Endothelial cell of umbilical vein (primary cell): ENCODE measurements at regions not wholly inside any gene's neighbourhood (a gene's known extent, or its start where the extent isn't known, plus 50 kb on each side); places are given as distances from the start of the nearest gene placed in this dataset.

Source experiments
- BruUV-seq: library from RNA; stranded (reverse); fragments of 400-500 nt; replicated peaks from 2 replicates; lab custom pipeline; 2021; lab: Mats Ljungman, UMichigan
- CTCF ChIA-PET: fragments of 300-600, 350-600 bp; sonication (Branson Sonifier 250); formaldehyde crosslinking; loops from one replicate; lab custom pipeline; 2021; ENCODE audit warnings: antibody characterized with exemption, inconsistent platforms; lab: Charles Lee
- POLR2A ChIA-PET: fragments of 300-600, 350-600 bp; sonication (Branson Sonifier 250); formaldehyde crosslinking; loops from one replicate; lab custom pipeline; 2021; ENCODE audit warnings: antibody characterized with exemption, inconsistent platforms; lab: Charles Lee
- DNase-seq: peaks from one replicate; pipeline ENCODE4 v3.0.0-alpha.2; 2011; ENCODE audit warnings: low read depth, low spot score
- FAIRE-seq: peaks from 2 replicates; lab custom pipeline; 2011; peaks lifted over from hg19 to GRCh38; lab: Jason Lieb, UNC
- H2AFZ ChIP-seq: 2 replicates; pipeline ENCODE4 v1.6.0; 2012; ENCODE audit warnings: low read depth, low read length, control low read depth, inconsistent platforms
- H3K27ac ChIP-seq: 2 replicates; pipeline ENCODE4 v1.5.1; 2011; ENCODE audit warnings: low read depth, mild to moderate bottlenecking, control low read depth, low read length, moderate library complexity; ENCODE audit not compliant: insufficient read depth
- H3K27me3 ChIP-seq, 2 experiments: 2 replicates each; pipeline versions ENCODE4 v1.6.0 to v1.6.1; 2011; ENCODE audit warnings: low read length in 2 of 2, mixed read lengths in 1 of 2; ENCODE audit not compliant: control insufficient read depth in 2 of 2, insufficient read depth in 2 of 2
- H3K36me3 ChIP-seq, 2 experiments: 2 replicates in 1 of 2; 3 replicates in 1 of 2; pipeline ENCODE4 v1.5.1; 2011; ENCODE audit warnings: low read length in 2 of 2, mild to moderate bottlenecking in 1 of 2, moderate library complexity in 1 of 2; ENCODE audit not compliant: control insufficient read depth in 2 of 2, insufficient read depth in 2 of 2; ENCODE audit errors: extremely low read depth in 1 of 2
- H3K4me1 ChIP-seq: 3 replicates; pipeline ENCODE4 v1.5.1; 2011; ENCODE audit warnings: mild to moderate bottlenecking, low read length; ENCODE audit not compliant: control insufficient read depth, insufficient read depth; ENCODE audit errors: extremely low read depth
- H3K4me2 ChIP-seq: 2 replicates; pipeline ENCODE4 v1.6.1; 2011; ENCODE audit warnings: low read length, control low read depth, mixed read lengths; ENCODE audit not compliant: insufficient read depth
- H3K4me3 ChIP-seq, 3 experiments: fragments of 200-600 bp in 1 of 3; sonication (generic), shearing (Covaris generic) in 1 of 3; replicated peaks in 1 of 3; 2 replicates each; pipeline ENCODE4 v1.5.1; 2011 to 2016; ENCODE audit warnings: control low read depth in 3 of 3, low read length in 3 of 3, mild to moderate bottlenecking in 2 of 3, inconsistent platforms in 1 of 3, low read depth in 1 of 3, moderate library complexity in 1 of 3; ENCODE audit not compliant: insufficient read depth in 1 of 3
- H3K79me2 ChIP-seq: 2 replicates; pipeline ENCODE4 v1.6.0; 2012; ENCODE audit warnings: low read length, inconsistent platforms; ENCODE audit not compliant: control insufficient read depth, insufficient read depth
- H3K9ac ChIP-seq: replicated peaks from 2 replicates; pipeline ENCODE3; 2011; ENCODE audit warnings: low read length, control low read depth; ENCODE audit not compliant: insufficient read depth; ENCODE audit errors: extremely low read depth
- H3K9me1 ChIP-seq: replicated peaks from 3 replicates; pipeline ENCODE4 v1.6.0; 2011; ENCODE audit warnings: mild to moderate bottlenecking, low read length; ENCODE audit not compliant: control insufficient read depth, insufficient read depth; ENCODE audit errors: extremely low read depth
- H3K9me3 ChIP-seq: replicated peaks from 2 replicates; pipeline ENCODE4 v1.5.1; 2012; ENCODE audit warnings: low read length, inconsistent platforms; ENCODE audit not compliant: control insufficient read depth, insufficient read depth
- H4K20me1 ChIP-seq: replicated peaks from 2 replicates; pipeline ENCODE3; 2011; ENCODE audit warnings: mild to moderate bottlenecking, low read length; ENCODE audit not compliant: control insufficient read depth, insufficient read depth; ENCODE audit errors: extremely low read depth
- CTCF ChIP-seq, 2 donors: IDR thresholded peaks; 1 replicate in 1 of 2; 2 replicates in 1 of 2; pipeline ENCODE4 v1.5.1; 2011; ENCODE audit warnings: low read length in 2 of 2, mild to moderate bottlenecking in 2 of 2, moderate library complexity in 2 of 2, control low read depth in 1 of 2, inconsistent platforms in 1 of 2, low read depth in 1 of 2; ENCODE audit not compliant: insufficient read depth in 1 of 2; ENCODE audit errors: extremely low read depth in 1 of 2
- EZH2 ChIP-seq: IDR thresholded peaks from 2 replicates; pipeline ENCODE4 v1.6.1; 2012; ENCODE audit warnings: borderline replicate concordance, low read depth, mild to moderate bottlenecking, moderate library complexity, low read length, inconsistent platforms; ENCODE audit not compliant: severe bottlenecking
- FOS ChIP-seq: IDR thresholded peaks from 2 replicates; pipeline ENCODE4 v1.6.1; 2011; ENCODE audit warnings: mild to moderate bottlenecking, low read length, moderate library complexity, borderline replicate concordance; ENCODE audit not compliant: insufficient read depth
- GATA2 ChIP-seq: IDR thresholded peaks from 2 replicates; pipeline ENCODE4 v1.7.0; 2011; ENCODE audit warnings: low read depth, mild to moderate bottlenecking, moderate library complexity, mixed read lengths, low read length; ENCODE audit not compliant: insufficient read length, insufficient read depth
- JUN ChIP-seq: IDR thresholded peaks from 2 replicates; pipeline ENCODE4 v1.6.1; 2011; ENCODE audit warnings: borderline replicate concordance, low read depth; ENCODE audit not compliant: insufficient read length, insufficient read depth
- MAX ChIP-seq: IDR thresholded peaks from 2 replicates; pipeline ENCODE4 v1.6.1; 2011; ENCODE audit not compliant: insufficient read depth, insufficient read length
- MYC ChIP-seq: IDR thresholded peaks from one replicate; pipeline ENCODE4 v1.6.1; 2011; ENCODE audit warnings: mild to moderate bottlenecking, low read depth, low read length
- POLR2A ChIP-seq: IDR thresholded peaks from 2 replicates; pipeline ENCODE4 v1.6.1; 2012; ENCODE audit warnings: low read depth, mild to moderate bottlenecking, control low read depth, low read length
- POLR2AphosphoS5 ChIP-seq: IDR thresholded peaks from 2 replicates; pipeline ENCODE4 v1.6.1; 2012; ENCODE audit warnings: low read depth, mild to moderate bottlenecking, control low read depth, low read length, moderate library complexity; ENCODE audit not compliant: insufficient read depth
- dilution Hi-C: fragments of 300-500 bp; cut with MboI; formaldehyde crosslinking; loops from one replicate; pipeline ENCODE4 v1.15.0; 2019; ENCODE audit warnings: low sequenced_read_pairs; ENCODE audit not compliant: extremely low pct_ligation_motif_present
- intact Hi-C: fragments of 100-400 bp; cut with micrococcal nuclease; formaldehyde crosslinking; loops from one replicate; pipeline ENCODE4 v1.10.0; 2022

GRCh38 chr16:17571499-17572093 lies 100.8 kb upstream of the XYLT1 start:
- H3K79me2 ChIP-seq, result no peaks in the 10 kb centered on the region
- no peak overlapping the region for H3K27ac ChIP-seq
- intact Hi-C loops, result no loop called here
- no peak overlapping the region for H3K4me2 ChIP-seq
- no peaks in the 10 kb centered on the region for H3K9me1 ChIP-seq
- TF ChIP-seq GATA2 (no peak), POLR2AphosphoS5 (no peak), CTCF (IDR thresholded peaks at IDR 0.05; ENCODE audit: extremely low read depth in 1 of 2, insufficient read depth in 1 of 2, low read depth in 1 of 2, low read length in 2 of 2) (no peak), POLR2A (no peak), JUN (no peak), MAX (no peak), MYC (no peak), FOS (no peak), EZH2 (no peak)
- no peaks in the 10 kb centered on the region for H3K27me3 ChIP-seq
- H3K9me3 ChIP-seq, result peaks cover 2% of the 10 kb centered on the region
- no peak overlapping the region for H3K9ac ChIP-seq
- H3K4me3 ChIP-seq, result no peak overlapping the region
- no peak for FAIRE-seq
- ChIA-PET CTCF (no interaction called here), POLR2A (no interaction called here)
- dilution Hi-C loops, result no loop called here
- no TSS peak for BruUV-seq
- H2AFZ ChIP-seq, result no peak overlapping the region
- no peaks in the 10 kb centered on the region for H4K20me1 ChIP-seq
- H3K36me3 ChIP-seq, result no peaks in the 10 kb centered on the region
- no peak for DNase-seq
- no peaks in the 10 kb centered on the region for H3K4me1 ChIP-seq
